Peyer's patch (tissue), 4 donors: ENCODE measurements at regions not wholly inside any gene's neighbourhood (a gene's known extent, or its start where the extent isn't known, plus 50 kb on each side); places are given as distances from the start of the nearest gene placed in this dataset.

ENCODE experiments used
- CTCF ChIP-seq, 6 experiments: fragments of 450-650 bp in 4 of 6; fragments of 200-600 bp in 2 of 6; sonication (generic) in 1 of 6; IDR thresholded peaks; one replicate each; pipeline ENCODE4 v1.5.1; 2017 to 2019; ENCODE audit warnings: antibody characterized with exemption in 6 of 6, mild to moderate bottlenecking in 3 of 6, moderate library complexity in 1 of 6
- POLR2A ChIP-seq, 2 donors: fragments of 450-650 bp; IDR thresholded peaks; one replicate each; pipeline ENCODE4 v1.5.1; 2017; ENCODE audit warnings: antibody characterized with exemption in 2 of 2, mild to moderate bottlenecking in 2 of 2, moderate library complexity in 2 of 2

DNA sequence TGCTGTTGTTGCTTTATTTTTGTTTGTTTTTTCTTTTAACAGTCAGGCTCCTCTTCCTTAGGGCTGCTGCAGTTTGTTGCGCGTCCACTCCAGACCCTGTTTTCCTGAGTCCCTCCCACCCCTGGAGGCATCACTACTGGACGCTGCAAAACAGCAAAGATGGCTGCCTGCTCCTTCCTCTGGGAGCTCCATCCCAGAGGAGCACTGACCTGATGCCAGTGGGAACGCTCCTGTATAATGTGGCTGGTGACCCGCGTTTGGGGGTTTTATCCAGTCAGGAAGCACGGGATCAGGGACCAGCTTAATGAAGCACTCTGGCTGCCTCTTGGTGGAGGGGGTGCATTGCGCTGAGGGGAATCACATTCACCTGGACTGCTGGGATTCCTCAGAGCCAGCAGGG is 1005.6 kb downstream of the CDH8 start:
- no peak for TF ChIP-seq CTCF (IDR thresholded peaks at IDR 0.05)
- no peak for TF ChIP-seq POLR2A (IDR thresholded peaks at IDR 0.05)
